ENCODE measurements at regions not wholly inside any gene's neighbourhood (a gene's known extent, or its start where the extent isn't known, plus 50 kb on each side); places are given as distances from the start of the nearest gene placed in this dataset.
A peak's percentile ranks its signal among the peaks of the same experiment; 100 is the strongest.
"Not testable (repeated sequence)": the region's sequence is repeated elsewhere in the genome, so short reads cannot be mapped to it uniquely, and the experiment has no call there.

DNA sequence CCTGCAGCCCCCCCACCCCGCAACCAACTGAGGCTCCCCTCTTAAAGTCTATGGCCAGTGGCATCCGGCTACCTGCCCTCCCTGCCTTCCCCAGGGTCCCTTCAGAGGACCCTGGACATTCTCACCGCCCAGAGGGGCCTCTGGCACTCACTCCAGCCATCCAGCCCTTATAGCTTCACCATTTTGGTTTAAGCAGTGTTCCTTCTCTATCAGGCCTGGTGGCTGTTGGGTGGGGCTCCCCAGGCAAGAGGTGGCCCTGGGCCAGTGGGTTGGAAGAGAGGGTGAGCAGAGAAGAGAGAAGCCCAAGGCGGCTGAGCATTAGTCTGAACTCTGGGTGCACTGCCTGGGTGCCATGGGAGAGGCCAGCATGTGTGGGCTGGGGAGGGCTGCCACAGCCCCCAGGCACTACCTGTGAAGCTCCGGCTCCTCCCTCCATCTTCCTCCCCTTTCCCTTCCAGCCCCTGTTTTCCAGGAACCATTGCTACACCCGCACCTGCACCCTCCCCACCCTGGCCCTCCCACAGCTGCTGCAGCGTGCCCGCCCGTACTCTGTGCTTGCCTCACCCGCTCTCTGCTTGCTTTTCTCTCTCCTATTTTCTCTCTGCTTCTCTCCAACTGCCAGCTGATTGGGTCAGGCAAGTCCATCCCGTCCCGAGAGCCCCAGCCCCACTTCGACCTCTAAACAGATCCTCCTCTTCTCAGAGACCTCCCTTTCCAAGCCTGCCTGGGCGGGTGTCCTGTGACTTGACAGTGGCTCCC, 168.2 kb downstream of the TBC1D2B start:
- no peak for DNase-seq (ENCODE audit: low spot score)

GRCh38 chr15:77908752-77909111, 168.8 kb downstream of the TBC1D2B start:
- DNase-seq (ENCODE audit: low spot score) = not testable (repeated sequence)

- no peak for DNase-seq (ENCODE audit: low spot score)
Observed at GRCh38 chr15:77907824-77908751, 169.4 kb downstream of the TBC1D2B start.

GRCh38 chr15:77906062-77906990, 171.2 kb downstream of the TBC1D2B start:
- DNase-seq (ENCODE audit: low spot score) = not testable (repeated sequence)

- DNase-seq (ENCODE audit: low spot score) = no peak
Observed at GRCh38 chr15:77905301-77905920, 172.1 kb downstream of the TBC1D2B start.

- no peak for DNase-seq (ENCODE audit: low spot score)
Observed at GRCh38 chr15:77904901-77905300, 172.6 kb downstream of the TBC1D2B start.

GRCh38 chr15:77904436-77904821, 173.1 kb downstream of the TBC1D2B start:
- no peak for DNase-seq (ENCODE audit: low spot score)

DNA sequence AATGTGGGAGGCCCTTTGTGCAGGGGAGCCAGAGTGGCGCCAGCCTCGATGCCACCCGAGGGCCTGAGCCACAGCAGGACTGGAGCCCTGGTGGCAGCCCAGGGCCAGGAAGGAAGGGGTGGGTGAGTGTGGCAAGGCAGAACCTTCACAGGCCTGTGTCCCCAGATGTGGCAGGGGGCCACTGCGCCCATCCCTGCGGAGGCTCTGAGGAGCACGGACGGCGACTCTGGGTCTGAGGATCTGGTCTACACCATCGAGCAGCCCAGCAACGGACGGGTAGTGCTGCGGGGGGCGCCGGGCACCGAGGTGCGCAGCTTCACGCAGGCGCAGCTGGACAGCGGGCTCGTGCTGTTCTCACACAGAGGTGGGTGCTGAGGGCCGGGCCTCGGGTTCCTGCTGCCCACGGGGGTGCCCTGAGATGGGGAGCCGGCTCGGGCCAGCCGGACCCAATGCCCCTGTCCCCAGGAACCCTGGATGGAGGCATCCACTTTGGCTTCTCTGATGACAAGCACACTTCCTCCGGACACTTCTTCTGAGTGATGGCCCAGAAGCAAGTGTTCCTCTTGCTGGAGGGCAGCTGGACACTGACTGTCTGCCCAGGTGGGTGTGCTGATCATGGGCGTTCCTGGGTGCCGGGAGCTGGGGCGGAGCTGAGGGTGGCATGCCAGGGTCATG, 173.6 kb downstream of the TBC1D2B start:
- DNase-seq (ENCODE audit: low spot score) = not testable (repeated sequence)

GRCh38 chr15:77902921-77903760, 174.4 kb downstream of the TBC1D2B start:
- peak; percentile 74 for DNase-seq (ENCODE audit: low spot score)

DNA sequence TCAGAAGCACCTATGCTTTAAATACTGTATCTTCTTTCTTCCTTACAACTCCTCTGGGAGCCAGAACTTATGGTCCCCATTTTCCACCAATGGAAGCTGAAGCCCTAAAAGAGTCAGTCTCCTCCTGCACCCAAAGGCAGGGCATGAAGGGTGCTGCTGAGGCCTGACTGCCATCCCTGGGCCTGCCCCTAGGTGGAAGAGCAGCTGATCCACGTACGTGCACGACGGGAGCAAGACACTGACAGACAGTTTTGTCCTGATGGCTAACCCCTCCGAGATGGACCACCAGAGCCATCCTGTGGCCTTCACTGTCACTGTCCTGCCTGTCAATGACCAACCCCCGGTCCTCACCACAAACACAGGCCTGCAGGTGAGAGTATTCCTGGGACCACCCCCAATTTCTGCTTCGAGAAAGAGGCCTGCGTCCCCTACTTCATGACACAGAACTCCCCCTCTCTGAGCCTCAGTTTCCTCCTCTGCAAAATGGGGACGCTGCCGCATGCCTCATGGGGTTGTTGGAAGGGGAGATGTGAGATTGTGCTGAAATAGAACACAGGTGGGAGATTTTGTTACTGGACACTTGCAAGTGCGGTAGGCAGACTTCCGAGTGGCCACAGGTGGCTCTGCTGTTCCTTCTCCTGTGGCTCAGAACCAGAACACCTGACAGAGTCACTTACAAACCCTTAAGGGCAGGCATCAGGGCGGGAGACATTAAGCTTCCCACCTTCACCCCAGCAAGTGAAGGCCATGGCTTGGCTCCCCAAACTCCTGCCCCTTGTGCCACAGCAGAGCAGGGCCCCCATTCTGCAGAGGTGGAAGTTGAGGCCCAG, 175.4 kb downstream of the TBC1D2B start:
- no peak for DNase-seq (ENCODE audit: low spot score)

DNA sequence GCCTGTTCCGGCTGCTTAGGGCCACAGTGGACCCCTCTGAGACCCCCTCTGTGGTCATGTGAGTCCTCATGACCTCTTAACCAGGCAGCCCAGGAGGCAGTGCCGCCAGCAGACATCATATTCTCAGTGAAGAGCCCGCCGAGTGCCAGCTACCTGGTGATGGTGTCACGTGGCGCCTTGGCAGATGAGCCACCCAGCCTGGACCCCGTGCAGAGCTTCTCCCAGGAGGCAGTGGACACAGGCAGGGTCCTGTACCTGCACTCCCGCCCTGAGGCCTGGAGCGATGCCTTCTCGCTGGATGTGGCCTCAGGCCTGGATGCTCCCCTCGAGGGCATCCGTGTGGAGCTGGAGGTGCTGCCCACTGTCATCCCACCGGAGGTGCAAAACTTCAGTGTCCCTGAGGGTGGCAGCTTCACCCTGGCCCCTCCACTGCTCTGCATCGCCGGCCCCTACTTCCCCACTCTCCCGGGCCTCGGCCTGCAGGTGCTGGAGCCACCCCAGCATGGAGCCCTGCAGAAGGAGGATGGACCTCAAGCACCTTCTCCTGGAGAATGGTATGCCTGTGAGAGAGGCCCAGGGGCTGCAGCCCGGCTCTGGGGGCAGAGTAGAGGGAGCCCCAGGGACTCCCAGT, 176.1 kb downstream of the TBC1D2B start:
- no peak for DNase-seq (ENCODE audit: low spot score)

DNA sequence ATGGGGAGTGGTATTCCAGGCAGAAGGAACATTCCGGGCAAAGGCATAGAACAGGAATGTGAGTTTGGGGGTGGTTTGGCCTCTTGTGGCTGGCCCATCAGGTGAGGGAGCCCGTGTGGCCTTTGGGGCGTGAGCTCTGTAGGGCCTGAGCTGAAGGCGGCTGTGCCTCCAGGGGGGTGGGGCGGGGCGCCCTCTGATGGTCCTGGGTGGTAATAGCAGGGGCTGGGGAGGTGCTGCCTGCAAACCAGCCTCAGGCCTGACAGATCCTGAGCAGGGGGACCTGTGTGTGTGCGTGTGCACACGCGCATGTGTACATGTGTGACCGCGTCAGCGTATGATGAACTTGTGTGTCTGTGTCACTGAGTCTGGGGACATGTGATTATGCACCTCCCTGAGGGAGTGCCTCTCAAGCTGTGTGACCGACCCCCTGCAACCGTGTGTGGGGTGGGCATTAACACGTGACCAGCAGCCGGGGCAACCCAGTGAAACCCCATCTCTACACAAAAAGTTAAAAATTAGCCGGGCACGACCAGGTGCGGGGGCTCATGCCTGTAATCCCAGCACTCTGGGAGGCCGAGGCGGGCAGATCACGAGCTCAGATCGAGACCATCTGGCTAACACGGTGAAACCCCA, 177.1 kb downstream of the TBC1D2B start:
- not testable (repeated sequence) for DNase-seq (ENCODE audit: low spot score)

DNA sequence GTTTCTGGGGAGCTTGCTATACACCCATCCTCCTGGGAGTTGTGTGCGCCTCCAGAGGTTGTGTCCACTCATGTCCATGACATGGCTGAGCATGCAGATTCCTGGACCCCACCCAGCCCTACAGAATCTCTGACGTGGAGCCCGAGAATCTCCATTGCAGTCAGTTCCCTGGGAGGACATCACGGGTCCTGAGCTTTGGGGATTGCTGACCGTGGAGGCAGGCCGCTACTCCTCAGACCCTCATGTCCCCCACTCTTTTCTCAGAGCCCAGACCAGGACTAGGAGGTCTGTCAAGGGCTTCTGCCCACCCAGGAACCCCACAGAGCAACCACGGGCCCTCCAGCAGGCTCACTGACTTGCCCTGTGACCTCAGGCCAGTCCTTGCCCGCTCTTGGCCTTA, 177.7 kb downstream of the TBC1D2B start:
- DNase-seq (ENCODE audit: low spot score) = not testable (repeated sequence)

DNA sequence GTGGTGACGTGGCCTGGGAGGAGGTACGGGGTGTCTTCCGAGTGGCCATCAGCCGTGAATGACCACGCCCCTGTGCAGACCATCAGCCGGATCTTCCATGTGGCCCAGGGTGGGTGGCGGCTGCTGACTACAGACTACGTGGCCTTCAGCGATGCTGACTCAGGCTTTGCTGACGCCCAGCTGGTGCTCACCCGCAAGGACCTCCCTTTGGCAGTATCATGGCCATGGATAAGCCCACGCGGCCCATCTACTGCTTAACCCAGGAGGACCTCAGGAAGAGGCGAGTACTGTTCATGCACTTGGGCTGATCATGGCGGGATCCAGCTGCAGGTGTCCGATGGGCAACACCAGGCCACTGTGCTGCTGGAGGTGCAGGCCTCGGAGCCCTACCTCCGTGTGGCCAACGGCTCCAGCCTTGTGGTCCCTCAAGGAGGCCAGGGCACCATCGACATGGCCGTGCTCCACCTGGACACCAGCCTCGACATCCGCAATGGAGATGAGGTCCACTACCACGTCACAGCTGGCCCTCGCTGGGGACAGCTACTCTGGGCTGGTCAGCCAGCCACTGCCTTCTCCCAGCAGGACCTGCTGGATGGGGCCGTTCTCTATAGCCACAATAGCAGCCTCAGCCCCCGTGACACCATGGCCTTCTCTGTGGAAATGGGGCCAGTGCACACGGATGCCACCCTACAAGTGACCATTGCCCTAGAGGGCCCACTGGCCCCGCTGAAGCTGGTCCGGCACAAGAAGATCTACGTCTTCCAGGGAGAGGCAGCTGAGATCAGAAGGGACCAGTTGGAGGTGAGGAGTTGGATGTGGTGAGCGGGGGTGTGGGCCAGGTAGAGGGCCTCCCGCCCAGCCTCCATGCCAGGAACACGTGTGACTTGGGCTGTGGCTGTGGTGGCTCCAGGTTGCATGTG, 178.4 kb downstream of the TBC1D2B start:
- DNase-seq (ENCODE audit: low spot score) = no peak

- no peak for DNase-seq (ENCODE audit: low spot score)
Observed at GRCh38 chr15:77897896-77898406, 179.6 kb downstream of the TBC1D2B start.

DNA sequence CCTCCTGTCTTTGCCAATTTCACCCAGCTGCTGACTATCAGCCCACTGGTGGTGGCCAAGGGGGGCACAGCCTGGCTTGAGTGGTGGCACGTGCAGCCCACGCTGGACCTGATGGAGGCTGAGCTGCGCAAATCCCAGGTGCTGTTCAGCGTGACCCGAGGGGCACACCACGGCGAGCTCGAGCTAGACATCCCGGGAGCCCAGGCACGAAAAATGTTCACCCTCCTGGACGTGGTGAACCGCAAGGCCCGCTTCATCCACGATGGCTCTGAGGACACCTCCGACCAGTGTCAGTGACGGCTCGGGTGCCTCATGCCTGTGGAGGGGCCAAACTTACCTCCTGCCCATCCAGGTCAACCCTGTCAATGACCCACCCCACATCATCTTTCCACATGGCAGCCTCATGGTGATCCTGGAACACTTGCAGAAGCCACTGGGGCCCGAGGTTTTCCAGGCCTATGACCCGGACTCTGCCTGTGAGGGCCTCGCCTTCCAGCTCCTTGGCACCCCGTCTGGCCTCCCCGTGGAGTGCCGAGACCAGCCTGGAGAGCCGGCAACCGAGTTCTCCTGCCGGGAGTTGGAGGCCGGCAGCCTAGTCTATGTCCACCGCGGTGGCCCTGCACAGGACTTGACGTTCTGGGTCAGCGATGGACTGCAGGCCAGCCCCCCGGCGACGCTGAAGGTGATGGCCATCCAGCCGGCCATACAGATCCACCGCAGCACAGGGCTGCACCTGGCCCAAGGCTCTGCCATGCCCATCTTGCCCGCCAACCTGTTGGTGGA, 180.2 kb downstream of the TBC1D2B start:
- not testable (repeated sequence) for DNase-seq (ENCODE audit: low spot score)
